GF-D8 (cell line): ENCODE measurements at regions not wholly inside any gene's neighbourhood (a gene's known extent, or its start where the extent isn't known, plus 50 kb on each side); places are given as distances from the start of the nearest gene placed in this dataset.
"Not testable (repeated sequence)": the region's sequence is repeated elsewhere in the genome, so short reads cannot be mapped to it uniquely, and the experiment has no call there.

ENCODE experiments used
- DNase-seq: peaks from one replicate; lab custom pipeline; 2025; lab: John Stamatoyannopoulos, UW

GRCh38 chr12:124381456-124382296, 86.8 kb downstream of the RFLNA start:
- peak; percentile 31 for DNase-seq

- no peak for DNase-seq
These were observed 86.0 kb downstream of the RFLNA start for GRCh38 chr12:124380796-124381455.

- peak; percentile 46 for DNase-seq
These were observed 85.3 kb downstream of the RFLNA start for GRCh38 chr12:124379938-124380754.

GRCh38 chr12:124379379-124379937, 84.6 kb downstream of the RFLNA start:
- no peak for DNase-seq

GRCh38 chr12:124378926-124379325, 84.0 kb downstream of the RFLNA start:
- DNase-seq = no peak

- DNase-seq = no peak
These were observed 83.2 kb downstream of the RFLNA start for GRCh38 chr12:124377981-124378509.

GRCh38 chr12:124376435-124376834, 81.5 kb downstream of the RFLNA start:
- DNase-seq = no peak

GRCh38 chr12:124375789-124376175, 80.9 kb downstream of the RFLNA start:
- DNase-seq = no peak

GRCh38 chr12:124375141-124375788, 80.4 kb downstream of the RFLNA start:
- DNase-seq = no peak

GRCh38 chr12:124374567-124374966, 79.7 kb downstream of the RFLNA start:
- no peak for DNase-seq

GRCh38 chr12:124374147-124374546, 79.3 kb downstream of the RFLNA start:
- no peak for DNase-seq

GRCh38 chr12:124373701-124374100, 78.8 kb downstream of the RFLNA start:
- DNase-seq = not testable (repeated sequence)

- no peak for DNase-seq
These were observed 77.9 kb downstream of the RFLNA start for GRCh38 chr12:124372831-124373230.

- DNase-seq = no peak
These were observed 77.2 kb downstream of the RFLNA start for GRCh38 chr12:124371970-124372555.

- no peak for DNase-seq
These were observed 76.5 kb downstream of the RFLNA start for GRCh38 chr12:124371366-124371765.

GRCh38 chr12:124370851-124371250, 76.0 kb downstream of the RFLNA start:
- no peak for DNase-seq

- no peak for DNase-seq
These were observed 75.5 kb downstream of the RFLNA start for GRCh38 chr12:124370384-124370783.

GRCh38 chr12:124369827-124370378, 75.0 kb downstream of the RFLNA start:
- DNase-seq = no peak

- no peak for DNase-seq
These were observed 74.3 kb downstream of the RFLNA start for GRCh38 chr12:124369055-124369826.
